ENCODE measurements at regions not wholly inside any gene's neighbourhood (a gene's known extent, or its start where the extent isn't known, plus 50 kb on each side); places are given as distances from the start of the nearest gene placed in this dataset.

DNA sequence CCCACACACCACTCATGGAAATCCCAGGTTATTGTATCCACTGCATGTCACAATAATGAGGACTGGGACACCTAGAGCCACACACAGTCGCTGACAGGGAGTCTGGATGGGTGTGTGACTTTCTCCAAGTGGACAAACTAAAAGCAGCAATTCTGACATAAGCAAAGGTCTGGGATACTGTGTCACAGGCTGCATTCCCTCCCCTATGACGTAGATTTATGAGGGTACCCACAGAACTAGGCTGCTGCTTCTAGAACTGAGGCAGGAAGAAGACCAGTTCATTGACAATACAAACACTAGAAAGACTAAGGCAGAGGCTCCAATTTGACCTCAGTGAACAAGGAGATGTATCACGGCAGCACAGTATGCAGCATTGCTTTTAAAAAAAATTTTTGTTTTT lies 63.6 kb upstream of the TBCA start:
- no peak overlapping the region for H2AFZ ChIP-seq (ENCODE audit: control insufficient read depth, low read length)
- H3K9ac ChIP-seq (ENCODE audit: control insufficient read depth, extremely low read depth, insufficient read depth, low read length) = no peak overlapping the region
- no peak for FAIRE-seq
- no peaks in the 10 kb centered on the region for H4K20me1 ChIP-seq (ENCODE audit: control insufficient read depth, extremely low read depth, insufficient read depth, low read length)
- H3K27me3 ChIP-seq (ENCODE audit: control insufficient read depth, extremely low read depth, insufficient read depth, low read length) = peaks cover 30% of the 10 kb centered on the region
- no peaks in the 10 kb centered on the region for H3K9me1 ChIP-seq (ENCODE audit: control insufficient read depth, extremely low read depth, insufficient read depth, low read length)
- H3K4me3 ChIP-seq (ENCODE audit: control insufficient read depth in 2 of 3, extremely low read depth in 1 of 3, insufficient read depth in 2 of 3, low read depth in 1 of 3, low read length in 3 of 3) = no peak overlapping the region
- H3K4me1 ChIP-seq (ENCODE audit: control insufficient read depth, extremely low read depth, insufficient read depth, low read length) = peaks cover 5% of the 10 kb centered on the region
- no peaks in the 10 kb centered on the region for H3K9me3 ChIP-seq (ENCODE audit: control insufficient read depth, low read depth, low read length)
- TF ChIP-seq, protein P1, sequence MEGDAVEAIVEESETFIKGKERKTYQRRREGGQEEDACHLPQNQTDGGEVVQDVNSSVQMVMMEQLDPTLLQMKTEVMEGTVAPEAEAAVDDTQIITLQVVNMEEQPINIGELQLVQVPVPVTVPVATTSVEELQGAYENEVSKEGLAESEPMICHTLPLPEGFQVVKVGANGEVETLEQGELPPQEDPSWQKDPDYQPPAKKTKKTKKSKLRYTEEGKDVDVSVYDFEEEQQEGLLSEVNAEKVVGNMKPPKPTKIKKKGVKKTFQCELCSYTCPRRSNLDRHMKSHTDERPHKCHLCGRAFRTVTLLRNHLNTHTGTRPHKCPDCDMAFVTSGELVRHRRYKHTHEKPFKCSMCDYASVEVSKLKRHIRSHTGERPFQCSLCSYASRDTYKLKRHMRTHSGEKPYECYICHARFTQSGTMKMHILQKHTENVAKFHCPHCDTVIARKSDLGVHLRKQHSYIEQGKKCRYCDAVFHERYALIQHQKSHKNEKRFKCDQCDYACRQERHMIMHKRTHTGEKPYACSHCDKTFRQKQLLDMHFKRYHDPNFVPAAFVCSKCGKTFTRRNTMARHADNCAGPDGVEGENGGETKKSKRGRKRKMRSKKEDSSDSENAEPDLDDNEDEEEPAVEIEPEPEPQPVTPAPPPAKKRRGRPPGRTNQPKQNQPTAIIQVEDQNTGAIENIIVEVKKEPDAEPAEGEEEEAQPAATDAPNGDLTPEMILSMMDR (optimal IDR thresholded peaks at IDR 0.05 in 1 of 3, IDR thresholded peaks at IDR 0.05 in 1 of 3, conservative IDR thresholded peaks at IDR 0.05 in 1 of 3; ENCODE audit: extremely low read depth in 1 of 3, insufficient read depth in 2 of 3, low read length in 3 of 3) = no peak
- no peak for TF ChIP-seq EZH2 (IDR thresholded peaks at IDR 0.05; ENCODE audit: low read length)
- H3K4me2 ChIP-seq (ENCODE audit: control insufficient read depth, extremely low read depth, insufficient read depth, low read depth, low read length) = no peak overlapping the region
- H3K27ac ChIP-seq (ENCODE audit: control insufficient read depth, insufficient read depth, low read length) = no peak overlapping the region
- DNase-seq (ENCODE audit: low read depth, low spot score) = no peak
- H3K79me2 ChIP-seq (ENCODE audit: control insufficient read depth, insufficient read depth, low read length) = no peaks in the 10 kb centered on the region
- dilution Hi-C loops (cut with MboI; ENCODE audit: extremely low pct_ligation_motif_present, low sequenced_read_pairs) = no loop called here
- H3K36me3 ChIP-seq (ENCODE audit: control insufficient read depth in 2 of 2, extremely low read depth in 1 of 2, insufficient read depth in 2 of 2, low read length in 2 of 2) = no peaks in the 10 kb centered on the region

DNA sequence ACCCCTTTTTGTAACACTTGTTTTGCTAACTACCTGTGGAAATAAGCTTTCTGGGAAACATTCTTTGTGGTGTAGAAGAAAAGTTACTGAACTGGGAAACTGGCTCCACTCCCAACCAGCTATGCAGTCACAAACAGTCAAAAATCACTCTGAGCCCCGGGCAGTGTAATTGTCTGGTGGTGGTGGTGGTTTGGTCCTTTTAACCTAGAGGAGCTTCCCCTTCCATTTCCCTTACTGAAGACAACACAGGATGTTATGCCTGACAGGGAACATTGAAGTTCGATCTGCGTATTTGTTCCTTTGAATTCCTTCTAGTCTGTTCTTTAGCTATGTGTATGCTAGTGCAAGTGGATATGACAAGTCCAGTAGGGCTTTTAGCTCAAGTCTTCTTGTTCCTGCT lies 56.8 kb upstream of the TBCA start:
- no peaks in the 10 kb centered on the region for H3K4me1 ChIP-seq (ENCODE audit: control insufficient read depth, extremely low read depth, insufficient read depth, low read length)
- no peaks in the 10 kb centered on the region for H3K36me3 ChIP-seq (ENCODE audit: control insufficient read depth in 2 of 2, extremely low read depth in 1 of 2, insufficient read depth in 2 of 2, low read length in 2 of 2)
- dilution Hi-C loops (cut with MboI; ENCODE audit: extremely low pct_ligation_motif_present, low sequenced_read_pairs) = no loop called here
- no peaks in the 10 kb centered on the region for H3K9me1 ChIP-seq (ENCODE audit: control insufficient read depth, extremely low read depth, insufficient read depth, low read length)
- H3K27me3 ChIP-seq (ENCODE audit: control insufficient read depth, extremely low read depth, insufficient read depth, low read length) = peaks cover 11% of the 10 kb centered on the region
- H3K9me3 ChIP-seq (ENCODE audit: control insufficient read depth, low read depth, low read length) = no peaks in the 10 kb centered on the region
- FAIRE-seq (no peak), DNase-seq (ENCODE audit: low read depth, low spot score) (no peak)
- no peak overlapping the region for H3K4me3 ChIP-seq (ENCODE audit: control insufficient read depth in 2 of 3, extremely low read depth in 1 of 3, insufficient read depth in 2 of 3, low read depth in 1 of 3, low read length in 3 of 3)
- no peak for TF ChIP-seq EZH2 (IDR thresholded peaks at IDR 0.05; ENCODE audit: low read length)
- TF ChIP-seq, protein P1 (optimal IDR thresholded peaks at IDR 0.05 in 1 of 3, IDR thresholded peaks at IDR 0.05 in 1 of 3, conservative IDR thresholded peaks at IDR 0.05 in 1 of 3; ENCODE audit: extremely low read depth in 1 of 3, insufficient read depth in 2 of 3, low read length in 3 of 3) = no peak
- H3K27ac ChIP-seq (ENCODE audit: control insufficient read depth, insufficient read depth, low read length) = no peak overlapping the region
- H4K20me1 ChIP-seq (ENCODE audit: control insufficient read depth, extremely low read depth, insufficient read depth, low read length) = no peaks in the 10 kb centered on the region
- no peak overlapping the region for H2AFZ ChIP-seq (ENCODE audit: control insufficient read depth, low read length)
- H3K79me2 ChIP-seq (ENCODE audit: control insufficient read depth, insufficient read depth, low read length) = no peaks in the 10 kb centered on the region
- no peak overlapping the region for H3K4me2 ChIP-seq (ENCODE audit: control insufficient read depth, extremely low read depth, insufficient read depth, low read depth, low read length)
- no peak overlapping the region for H3K9ac ChIP-seq (ENCODE audit: control insufficient read depth, extremely low read depth, insufficient read depth, low read length)

Measured in keratinocyte (primary cell).